ENCODE measurements at regions not wholly inside any gene's neighbourhood (a gene's known extent, or its start where the extent isn't known, plus 50 kb on each side); places are given as distances from the start of the nearest gene placed in this dataset.

- H3K27me3 Mint-ChIP-seq, result peaks cover 17% of the 10 kb centered on the region
- H3K4me1 Mint-ChIP-seq, result no peaks in the 10 kb centered on the region
- no peak overlapping the region for H3K27ac Mint-ChIP-seq
- H3K36me3 Mint-ChIP-seq, result peaks cover 4% of the 10 kb centered on the region
- H3K9me3 Mint-ChIP-seq, result peaks cover 8% of the 10 kb centered on the region
- no peak overlapping the region for H3K4me3 Mint-ChIP-seq
These were observed 208.1 kb upstream of the PPP3CA start for GRCh38 chr4:101555341-101555880.

- Mint-ChIP-seq H3K36me3 (no peaks in the 10 kb centered on the region), H3K27ac (no peak overlapping the region), H3K9me3 (no peaks in the 10 kb centered on the region), H3K4me1 (no peaks in the 10 kb centered on the region), H3K4me3 (no peak overlapping the region), H3K27me3 (peaks cover 15% of the 10 kb centered on the region)
These were observed 193.0 kb upstream of the PPP3CA start for GRCh38 chr4:101540336-101540735.

GRCh38 chr4:101528526-101528925 is 181.2 kb upstream of the PPP3CA start:
- Mint-ChIP-seq H3K27ac (no peak overlapping the region), H3K4me1 (peaks cover 22% of the 10 kb centered on the region), H3K36me3 (no peaks in the 10 kb centered on the region), H3K4me3 (no peak overlapping the region), H3K9me3 (no peaks in the 10 kb centered on the region), H3K27me3 (peaks cover 30% of the 10 kb centered on the region)

GRCh38 chr4:101527188-101527587 is 179.9 kb upstream of the PPP3CA start:
- Mint-ChIP-seq H3K9me3 (no peaks in the 10 kb centered on the region), H3K27me3 (peaks cover 24% of the 10 kb centered on the region), H3K4me3 (no peak overlapping the region), H3K4me1 (peaks cover 22% of the 10 kb centered on the region), H3K27ac (peak overlapping the region; percentile 3), H3K36me3 (no peaks in the 10 kb centered on the region)

- H3K4me3 Mint-ChIP-seq, result no peak overlapping the region
These were observed 168.2 kb upstream of the PPP3CA start for GRCh38 chr4:101515566-101515965.

GRCh38 chr4:101515099-101515498 is 167.8 kb upstream of the PPP3CA start:
- Mint-ChIP-seq H3K4me1 (no peaks in the 10 kb centered on the region), H3K27ac (no peak overlapping the region), H3K27me3 (peaks cover 14% of the 10 kb centered on the region), H3K36me3 (no peaks in the 10 kb centered on the region), H3K9me3 (no peaks in the 10 kb centered on the region), H3K4me3 (no peak overlapping the region)

More at GRCh38 chr4:101515566-101515965, 168.2 kb upstream of the PPP3CA start:
- H3K27ac Mint-ChIP-seq, result no peak overlapping the region
- peaks cover 14% of the 10 kb centered on the region for H3K27me3 Mint-ChIP-seq
- no peaks in the 10 kb centered on the region for H3K36me3 Mint-ChIP-seq
- H3K9me3 Mint-ChIP-seq, result no peaks in the 10 kb centered on the region
- H3K4me1 Mint-ChIP-seq, result no peaks in the 10 kb centered on the region

- Mint-ChIP-seq H3K27me3 (peaks cover 13% of the 10 kb centered on the region), H3K36me3 (no peaks in the 10 kb centered on the region), H3K4me1 (no peaks in the 10 kb centered on the region), H3K9me3 (no peaks in the 10 kb centered on the region), H3K4me3 (no peak overlapping the region), H3K27ac (no peak overlapping the region)
These were observed 165.1 kb upstream of the PPP3CA start for GRCh38 chr4:101512416-101512815.

- H3K4me3 Mint-ChIP-seq, result no peak overlapping the region
- peaks cover 5% of the 10 kb centered on the region for H3K27me3 Mint-ChIP-seq
- H3K27ac Mint-ChIP-seq, result no peak overlapping the region
- H3K4me1 Mint-ChIP-seq, result no peaks in the 10 kb centered on the region
- H3K36me3 Mint-ChIP-seq, result no peaks in the 10 kb centered on the region
- H3K9me3 Mint-ChIP-seq, result no peaks in the 10 kb centered on the region
These were observed 154.1 kb upstream of the PPP3CA start for GRCh38 chr4:101501421-101501820.

GRCh38 chr4:101500742-101501141 is 153.4 kb upstream of the PPP3CA start:
- H3K36me3 Mint-ChIP-seq, result no peaks in the 10 kb centered on the region
- H3K27ac Mint-ChIP-seq, result no peak overlapping the region
- H3K27me3 Mint-ChIP-seq, result peaks cover 6% of the 10 kb centered on the region
- no peak overlapping the region for H3K4me3 Mint-ChIP-seq
- no peaks in the 10 kb centered on the region for H3K9me3 Mint-ChIP-seq
- H3K4me1 Mint-ChIP-seq, result no peaks in the 10 kb centered on the region

GRCh38 chr4:101475246-101475645 is 127.9 kb upstream of the PPP3CA start:
- H3K27ac Mint-ChIP-seq, result no peak overlapping the region
- H3K4me1 Mint-ChIP-seq, result no peaks in the 10 kb centered on the region
- H3K9me3 Mint-ChIP-seq, result no peaks in the 10 kb centered on the region
- H3K27me3 Mint-ChIP-seq, result peaks cover 4% of the 10 kb centered on the region
- H3K36me3 Mint-ChIP-seq, result no peaks in the 10 kb centered on the region
- H3K4me3 Mint-ChIP-seq, result no peak overlapping the region

- Mint-ChIP-seq H3K4me1 (no peaks in the 10 kb centered on the region), H3K4me3 (no peak overlapping the region), H3K9me3 (no peaks in the 10 kb centered on the region), H3K36me3 (no peaks in the 10 kb centered on the region), H3K27ac (no peak overlapping the region), H3K27me3 (peaks cover 8% of the 10 kb centered on the region)
These were observed 123.9 kb upstream of the PPP3CA start for GRCh38 chr4:101471201-101471600.

- H3K36me3 Mint-ChIP-seq, result no peaks in the 10 kb centered on the region
- no peak overlapping the region for H3K27ac Mint-ChIP-seq
- peaks cover 9% of the 10 kb centered on the region for H3K27me3 Mint-ChIP-seq
- H3K4me1 Mint-ChIP-seq, result no peaks in the 10 kb centered on the region
- no peak overlapping the region for H3K4me3 Mint-ChIP-seq
- H3K9me3 Mint-ChIP-seq, result no peaks in the 10 kb centered on the region
These were observed 117.3 kb upstream of the PPP3CA start for GRCh38 chr4:101464596-101464995.

- Mint-ChIP-seq H3K27me3 (peaks cover 17% of the 10 kb centered on the region), H3K27ac (no peak overlapping the region), H3K4me3 (no peak overlapping the region), H3K4me1 (no peaks in the 10 kb centered on the region), H3K36me3 (no peaks in the 10 kb centered on the region), H3K9me3 (no peaks in the 10 kb centered on the region)
These were observed 111.6 kb upstream of the PPP3CA start for GRCh38 chr4:101458914-101459313.

- H3K36me3 Mint-ChIP-seq, result no peaks in the 10 kb centered on the region
- no peak overlapping the region for H3K27ac Mint-ChIP-seq
- H3K4me3 Mint-ChIP-seq, result no peak overlapping the region
- H3K27me3 Mint-ChIP-seq, result peaks cover 17% of the 10 kb centered on the region
- H3K9me3 Mint-ChIP-seq, result no peaks in the 10 kb centered on the region
- H3K4me1 Mint-ChIP-seq, result no peaks in the 10 kb centered on the region
These were observed 111.1 kb upstream of the PPP3CA start for GRCh38 chr4:101458473-101458872.

GRCh38 chr4:101451086-101451485 is 103.8 kb upstream of the PPP3CA start:
- no peaks in the 10 kb centered on the region for H3K36me3 Mint-ChIP-seq
- no peaks in the 10 kb centered on the region for H3K9me3 Mint-ChIP-seq
- no peak overlapping the region for H3K27ac Mint-ChIP-seq
- no peaks in the 10 kb centered on the region for H3K4me1 Mint-ChIP-seq
- no peak overlapping the region for H3K4me3 Mint-ChIP-seq
- H3K27me3 Mint-ChIP-seq, result peaks cover 8% of the 10 kb centered on the region

GRCh38 chr4:101441446-101441845 is 94.1 kb upstream of the PPP3CA start:
- Mint-ChIP-seq H3K4me3 (no peak overlapping the region), H3K36me3 (no peaks in the 10 kb centered on the region), H3K27ac (no peak overlapping the region), H3K27me3 (peaks cover 6% of the 10 kb centered on the region), H3K9me3 (no peaks in the 10 kb centered on the region), H3K4me1 (no peaks in the 10 kb centered on the region)

GRCh38 chr4:101439926-101440325 is 92.6 kb upstream of the PPP3CA start:
- H3K9me3 Mint-ChIP-seq, result no peaks in the 10 kb centered on the region
- peaks cover 5% of the 10 kb centered on the region for H3K27me3 Mint-ChIP-seq
- H3K27ac Mint-ChIP-seq, result no peak overlapping the region

More at GRCh38 chr4:101439926-101440325, 92.6 kb upstream of the PPP3CA start:
- Mint-ChIP-seq H3K4me1 (no peaks in the 10 kb centered on the region), H3K36me3 (no peaks in the 10 kb centered on the region), H3K4me3 (no peak overlapping the region)
